SU-DHL-6 (cell line): ENCODE measurements at regions not wholly inside any gene's neighbourhood (a gene's known extent, or its start where the extent isn't known, plus 50 kb on each side); places are given as distances from the start of the nearest gene placed in this dataset.

Experiments used
- H2AFZ ChIP-seq: fragments of 200-600 bp; sonication (generic); 2 replicates; pipeline ENCODE4 v1.6.1; 2014; ENCODE audit warnings: low read depth, mild to moderate bottlenecking, moderate library complexity, mixed read lengths, antibody characterized with exemption, low read length; ENCODE audit not compliant: severe bottlenecking
- H3F3A ChIP-seq: fragments of 200-600 bp; shearing (Covaris generic); 2 replicates; pipeline ENCODE4 v1.6.0; 2016; ENCODE audit warnings: antibody characterized with exemption, mild to moderate bottlenecking; ENCODE audit not compliant: insufficient read depth
- H3K27ac ChIP-seq: fragments of 200-600 bp; sonication (generic); 2 replicates; pipeline ENCODE4 v1.5.1; 2016; ENCODE audit warnings: low read depth, mild to moderate bottlenecking, low read length, moderate library complexity, mixed read lengths
- H3K27me3 ChIP-seq: fragments of 200-600 bp; sonication (generic), shearing (Covaris generic); 2 replicates; pipeline ENCODE4 v1.6.0; 2014; ENCODE audit warnings: mild to moderate bottlenecking, low read length
- H3K36me3 ChIP-seq: fragments of 200-600 bp; sonication (generic); 2 replicates; pipeline ENCODE4 v1.6.1; 2014; ENCODE audit warnings: mild to moderate bottlenecking, low read length, mixed read lengths
- H3K4me2 ChIP-seq: fragments of 300-600, 200-600 bp; shearing (Covaris generic), sonication (generic); 2 replicates; pipeline ENCODE4 v1.6.0; 2014; ENCODE audit warnings: low read length, low read depth, mild to moderate bottlenecking; ENCODE audit not compliant: poor library complexity, severe bottlenecking
- H3K4me3 ChIP-seq: fragments of 200-600 bp; sonication (generic); 2 replicates; pipeline ENCODE4 v1.5.1; 2014; ENCODE audit warnings: antibody characterized with exemption, low read length, mild to moderate bottlenecking, mixed read lengths; ENCODE audit not compliant: insufficient read depth, poor library complexity, severe bottlenecking
- H3K79me2 ChIP-seq: fragments of 200-600 bp; sonication (generic); 2 replicates; pipeline ENCODE4 v1.6.1; 2014; ENCODE audit warnings: mild to moderate bottlenecking, low read length, moderate library complexity; ENCODE audit not compliant: insufficient read depth
- H3K9ac ChIP-seq: fragments of 200-600 bp; sonication (generic); 2 replicates; pipeline ENCODE4 v1.7.0; 2014; ENCODE audit warnings: mild to moderate bottlenecking, low read length
- H3K9me2 ChIP-seq: fragments of 200-600 bp; sonication (generic); replicated peaks from 2 replicates; pipeline ENCODE4 v1.6.1; 2014; ENCODE audit warnings: low read length; ENCODE audit not compliant: insufficient read depth
- H3K9me3 ChIP-seq: fragments of 200-600 bp; sonication (generic); 2 replicates; pipeline ENCODE4 v1.6.1; 2014; ENCODE audit warnings: low read length, mixed read lengths; ENCODE audit not compliant: insufficient read depth
- H4K20me1 ChIP-seq: fragments of 200-600 bp; sonication (generic); 2 replicates; pipeline ENCODE4 v1.6.1; 2014; ENCODE audit warnings: low read depth, mild to moderate bottlenecking, antibody characterized with exemption, low read length, moderate library complexity, mixed read lengths
- EZH2phosphoT487 ChIP-seq: fragments of 200-600 bp; sonication (generic), shearing (Covaris generic); conservative IDR thresholded peaks from 2 replicates; pipeline ENCODE4 v1.6.1; 2018; ENCODE audit warnings: mild to moderate bottlenecking, antibody characterized with exemption, low read length, moderate library complexity, mixed read lengths
- TF ChIP-seq, protein P1 (sequence below): fragments of 200-600 bp; sonication (generic); IDR thresholded peaks from one replicate; pipeline ENCODE4 v1.5.1; 2017; ENCODE audit warnings: antibody characterized with exemption, mild to moderate bottlenecking, low read length, moderate library complexity; ENCODE audit not compliant: insufficient read depth, poor library complexity, severe bottlenecking

DNA sequence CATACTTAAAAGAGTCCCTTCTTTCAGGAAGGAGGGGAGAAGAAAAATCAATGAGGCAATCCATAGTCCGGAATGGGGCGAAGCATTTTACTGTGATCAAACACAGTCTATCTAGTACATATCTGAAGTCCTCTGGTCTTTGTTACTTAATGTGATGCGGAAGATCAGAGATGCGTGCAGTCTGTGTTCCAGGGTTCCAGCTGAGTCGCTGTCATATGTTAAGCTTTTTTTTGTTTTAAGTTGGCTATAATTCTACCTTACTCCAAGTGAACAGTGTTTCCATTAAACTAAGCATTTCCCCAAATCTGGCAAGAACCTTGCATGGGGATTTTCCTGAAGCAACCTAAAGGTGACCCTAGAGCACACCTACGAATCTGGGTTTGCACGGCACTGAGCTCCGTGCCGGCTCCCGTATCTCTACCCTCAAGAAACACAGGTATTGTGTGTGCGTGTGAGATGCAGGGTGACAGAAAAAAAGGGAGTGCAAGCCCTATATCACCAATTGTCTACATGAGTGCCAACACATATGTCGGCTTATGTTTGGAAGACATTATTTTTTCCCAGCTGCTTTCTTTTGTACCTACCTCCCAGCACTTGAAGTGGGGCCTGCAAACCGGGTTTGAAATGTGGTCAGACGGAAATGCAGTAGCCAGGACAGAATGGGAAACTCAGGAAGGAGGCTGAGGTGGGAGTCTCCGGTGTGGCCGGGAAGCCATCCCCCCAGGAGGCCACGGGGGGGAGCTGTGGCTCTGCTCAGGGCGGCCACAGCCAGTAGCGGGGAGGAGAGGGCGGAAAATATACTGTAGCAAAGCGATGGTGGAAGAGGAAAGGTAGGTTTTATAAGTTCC is 435.8 kb upstream of the MGMT start:
- TF ChIP-seq, protein P1, sequence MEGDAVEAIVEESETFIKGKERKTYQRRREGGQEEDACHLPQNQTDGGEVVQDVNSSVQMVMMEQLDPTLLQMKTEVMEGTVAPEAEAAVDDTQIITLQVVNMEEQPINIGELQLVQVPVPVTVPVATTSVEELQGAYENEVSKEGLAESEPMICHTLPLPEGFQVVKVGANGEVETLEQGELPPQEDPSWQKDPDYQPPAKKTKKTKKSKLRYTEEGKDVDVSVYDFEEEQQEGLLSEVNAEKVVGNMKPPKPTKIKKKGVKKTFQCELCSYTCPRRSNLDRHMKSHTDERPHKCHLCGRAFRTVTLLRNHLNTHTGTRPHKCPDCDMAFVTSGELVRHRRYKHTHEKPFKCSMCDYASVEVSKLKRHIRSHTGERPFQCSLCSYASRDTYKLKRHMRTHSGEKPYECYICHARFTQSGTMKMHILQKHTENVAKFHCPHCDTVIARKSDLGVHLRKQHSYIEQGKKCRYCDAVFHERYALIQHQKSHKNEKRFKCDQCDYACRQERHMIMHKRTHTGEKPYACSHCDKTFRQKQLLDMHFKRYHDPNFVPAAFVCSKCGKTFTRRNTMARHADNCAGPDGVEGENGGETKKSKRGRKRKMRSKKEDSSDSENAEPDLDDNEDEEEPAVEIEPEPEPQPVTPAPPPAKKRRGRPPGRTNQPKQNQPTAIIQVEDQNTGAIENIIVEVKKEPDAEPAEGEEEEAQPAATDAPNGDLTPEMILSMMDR = peak; percentile 53
- no peak for TF ChIP-seq EZH2phosphoT487
- Histone ChIP-seq H3K79me2 (no peaks in the 10 kb centered on the region), H2AFZ (no peak overlapping the region), H3K27me3 (no peaks in the 10 kb centered on the region), H4K20me1 (no peaks in the 10 kb centered on the region), H3K9me2 (no peaks in the 10 kb centered on the region), H3K9me3 (no peaks in the 10 kb centered on the region), H3K27ac (no peak overlapping the region), H3K36me3 (no peaks in the 10 kb centered on the region), H3K4me3 (no peak overlapping the region), H3K4me2 (no peak overlapping the region), H3K9ac (no peak overlapping the region), H3F3A (no peaks in the 10 kb centered on the region)

DNA sequence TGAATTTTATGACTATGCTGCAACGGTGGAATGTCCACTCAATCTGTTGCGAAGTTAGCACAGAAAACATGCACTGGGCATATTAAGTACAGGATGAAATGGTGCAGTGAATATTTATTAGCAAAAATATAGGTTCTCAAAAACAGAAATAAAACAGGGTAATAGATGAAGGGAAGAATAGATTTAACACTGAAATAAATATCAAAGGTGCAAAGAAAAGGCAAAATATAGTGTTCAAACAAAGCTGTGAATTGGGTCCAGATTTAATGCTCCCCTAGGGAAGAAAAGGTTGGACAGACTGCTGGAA is 435.2 kb upstream of the MGMT start:
- Histone ChIP-seq H3K4me2 (no peak overlapping the region), H4K20me1 (no peaks in the 10 kb centered on the region), H3K9me3 (no peaks in the 10 kb centered on the region), H3K36me3 (no peaks in the 10 kb centered on the region), H3K79me2 (no peaks in the 10 kb centered on the region), H3K27me3 (no peaks in the 10 kb centered on the region), H2AFZ (no peak overlapping the region), H3K9ac (no peak overlapping the region), H3K4me3 (no peak overlapping the region), H3K27ac (no peak overlapping the region), H3K9me2 (no peaks in the 10 kb centered on the region), H3F3A (no peaks in the 10 kb centered on the region)
- no peak for TF ChIP-seq EZH2phosphoT487
- TF ChIP-seq, protein P1 = no peak

DNA sequence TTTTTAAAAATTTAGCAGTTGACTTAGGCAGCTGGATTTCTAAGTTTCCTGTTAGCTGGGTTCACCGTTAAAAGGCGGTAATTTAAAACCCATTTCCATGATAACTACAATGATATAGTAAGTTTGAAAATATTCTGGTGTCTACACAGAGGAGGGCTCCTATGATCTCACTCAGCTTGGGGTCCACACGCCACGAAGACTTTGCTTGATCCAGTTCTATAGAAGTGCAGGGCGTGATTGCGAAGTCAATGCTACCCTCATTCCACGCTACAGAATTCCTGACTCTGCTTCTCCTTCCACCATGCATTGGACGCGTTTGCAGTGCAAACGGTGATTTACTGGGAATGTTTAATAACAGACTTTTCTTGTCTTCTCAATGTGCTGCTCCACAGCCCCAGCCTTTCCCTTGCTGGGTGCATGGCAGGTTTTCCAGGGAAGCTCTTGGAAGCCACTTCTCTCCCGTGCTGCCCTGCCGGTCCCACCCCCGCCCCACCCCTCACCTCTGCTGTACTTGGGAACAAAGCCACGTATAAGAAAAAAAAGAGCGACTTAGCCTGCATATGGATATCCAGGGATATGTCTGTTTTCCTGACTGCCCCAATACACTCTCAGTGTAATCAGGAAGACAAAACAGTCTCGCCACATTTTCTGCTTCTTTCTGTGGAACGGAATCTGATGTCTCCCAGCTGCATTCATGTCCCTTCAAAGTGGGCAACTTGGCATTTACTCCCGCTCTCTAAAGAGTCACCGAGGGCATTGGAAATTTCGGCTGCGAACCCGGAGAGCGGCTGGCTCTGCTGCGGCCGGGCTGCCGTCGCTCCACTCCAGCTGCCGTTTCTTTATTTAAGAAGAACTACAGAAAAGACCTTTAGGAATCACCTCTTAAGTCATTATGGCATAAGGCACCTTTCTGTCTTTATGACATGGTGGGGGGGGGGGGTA is 434.4 kb upstream of the MGMT start:
- Histone ChIP-seq H4K20me1 (no peaks in the 10 kb centered on the region), H3K9me3 (no peaks in the 10 kb centered on the region), H3F3A (no peaks in the 10 kb centered on the region), H3K27me3 (no peaks in the 10 kb centered on the region), H3K4me2 (no peak overlapping the region), H3K9ac (no peak overlapping the region), H3K4me3 (no peak overlapping the region), H3K27ac (no peak overlapping the region), H2AFZ (no peak overlapping the region), H3K9me2 (no peaks in the 10 kb centered on the region), H3K36me3 (no peaks in the 10 kb centered on the region), H3K79me2 (no peaks in the 10 kb centered on the region)
- TF ChIP-seq, protein P1 = no peak
- no peak for TF ChIP-seq EZH2phosphoT487
